DND-41 (cell line): ENCODE measurements at regions not wholly inside any gene's neighbourhood (a gene's known extent, or its start where the extent isn't known, plus 50 kb on each side); places are given as distances from the start of the nearest gene placed in this dataset.
"Not testable (repeated sequence)": the region's sequence is repeated elsewhere in the genome, so short reads cannot be mapped to it uniquely, and the experiment has no call there.

Source experiments
- ATAC-seq: fragments of 200-7000 bp; cut with Tn5 transposase; 3 replicates; pipeline ENCODE4 v1.9.1; 2021; ENCODE audit warnings: low read depth; ENCODE audit not compliant: insufficient read depth
- DNase-seq: peaks from one replicate; pipeline ENCODE4 v3.0.0-alpha.2; 2020
- H2AFZ ChIP-seq: 2 replicates; pipeline ENCODE4 v1.6.0; 2012; ENCODE audit warnings: low read depth, low read length
- H3K27ac ChIP-seq: 2 replicates; pipeline ENCODE4 v1.5.1; 2012; ENCODE audit warnings: low read length, inconsistent platforms
- H3K27me3 ChIP-seq: fragments of 200-600 bp; sonication (generic); 2 replicates; pipeline ENCODE4 v1.6.0; 2012; ENCODE audit warnings: low read length, mild to moderate bottlenecking, inconsistent platforms; ENCODE audit not compliant: insufficient read depth, poor library complexity
- H3K36me3 ChIP-seq: 2 replicates; pipeline ENCODE4 v1.5.1; 2012; ENCODE audit warnings: low read length, inconsistent platforms; ENCODE audit not compliant: insufficient read depth
- H3K4me1 ChIP-seq: 2 replicates; pipeline ENCODE4 v1.5.1; 2012; ENCODE audit warnings: mild to moderate bottlenecking, low read length; ENCODE audit not compliant: insufficient read depth
- H3K4me2 ChIP-seq: 2 replicates; pipeline ENCODE4 v1.6.0; 2012; ENCODE audit warnings: mild to moderate bottlenecking, moderate library complexity, low read length, inconsistent platforms; ENCODE audit not compliant: insufficient read depth
- H3K4me3 ChIP-seq, 2 experiments: fragments of 200-600 bp in 1 of 2; shearing (Covaris generic) in 1 of 2; 2 replicates each; pipeline ENCODE4 v1.5.1; 2012 to 2016; ENCODE audit warnings: inconsistent platforms in 2 of 2, low read length in 2 of 2, mild to moderate bottlenecking in 2 of 2, low read depth in 1 of 2, moderate library complexity in 1 of 2
- H3K79me2 ChIP-seq: 2 replicates; pipeline ENCODE4 v1.6.0; 2012; ENCODE audit warnings: low read length, inconsistent platforms; ENCODE audit not compliant: insufficient read depth
- H3K9ac ChIP-seq: 2 replicates; pipeline ENCODE4 v1.6.0; 2012; ENCODE audit warnings: low read depth, mild to moderate bottlenecking, inconsistent platforms, low read length, moderate library complexity
- H3K9me3 ChIP-seq: 2 replicates; pipeline ENCODE4 v1.5.1; 2012; ENCODE audit warnings: low read length, moderate library complexity, mild to moderate bottlenecking, inconsistent platforms; ENCODE audit not compliant: insufficient read depth, severe bottlenecking
- H4K20me1 ChIP-seq: 2 replicates; pipeline ENCODE4 v1.6.0; 2012; ENCODE audit warnings: low read length; ENCODE audit not compliant: insufficient read depth
- CTCF ChIP-seq: IDR thresholded peaks from 2 replicates; pipeline ENCODE4 v1.5.1; 2012; ENCODE audit warnings: borderline replicate concordance, low read length, moderate library complexity, mild to moderate bottlenecking; ENCODE audit not compliant: poor library complexity, severe bottlenecking; ENCODE audit errors: extremely low read depth
- EZH2 ChIP-seq: IDR thresholded peaks from 3 replicates; pipeline ENCODE4 v1.6.1; 2012; ENCODE audit warnings: borderline replicate concordance, low read depth, mild to moderate bottlenecking, moderate library complexity, low read length, inconsistent platforms; ENCODE audit not compliant: severe bottlenecking

- Histone ChIP-seq H3K4me3 (no peak overlapping the region), H4K20me1 (no peaks in the 10 kb centered on the region), H3K4me1 (no peaks in the 10 kb centered on the region), H3K36me3 (no peaks in the 10 kb centered on the region), H3K9me3 (no peaks in the 10 kb centered on the region), H3K27me3 (no peaks in the 10 kb centered on the region), H3K9ac (no peak overlapping the region), H3K4me2 (no peak overlapping the region), H2AFZ (no peak overlapping the region), H3K27ac (no peak overlapping the region), H3K79me2 (no peaks in the 10 kb centered on the region)
- DNase-seq (no peak), ATAC-seq (no peak)
- TF ChIP-seq EZH2 = no peak
- TF ChIP-seq CTCF = no peak
Observed at GRCh38 chr1:103447471-103447870, 78.0 kb upstream of the RNPC3 start.

GRCh38 chr1:103441342-103441741 is 84.2 kb upstream of the RNPC3 start:
- H3K9ac ChIP-seq = no peak overlapping the region
- no peak for DNase-seq

GRCh38 chr1:103436568-103437100 is 88.9 kb upstream of the RNPC3 start:
- not testable (repeated sequence) for ATAC-seq, H2AFZ ChIP-seq, H3K27me3 ChIP-seq, H3K9me3 ChIP-seq, DNase-seq, H3K27ac ChIP-seq, H3K4me3 ChIP-seq, H3K36me3 ChIP-seq, H4K20me1 ChIP-seq, H3K9ac ChIP-seq, H3K4me2 ChIP-seq, H3K4me1 ChIP-seq, H3K79me2 ChIP-seq

More at GRCh38 chr1:103441342-103441741, 84.2 kb upstream of the RNPC3 start:
- TF ChIP-seq EZH2 = no peak
- no peak for TF ChIP-seq CTCF
- ATAC-seq = no peak
- Histone ChIP-seq H3K4me1 (no peaks in the 10 kb centered on the region), H3K4me2 (no peak overlapping the region), H3K27me3 (no peaks in the 10 kb centered on the region), H2AFZ (no peak overlapping the region), H3K4me3 (no peak overlapping the region), H3K27ac (no peak overlapping the region), H3K9me3 (no peaks in the 10 kb centered on the region), H3K36me3 (no peaks in the 10 kb centered on the region), H3K79me2 (no peaks in the 10 kb centered on the region), H4K20me1 (no peaks in the 10 kb centered on the region)

- TF ChIP-seq EZH2 (no peak), CTCF (no peak)
Observed at GRCh38 chr1:103435443-103435842, 90.1 kb upstream of the RNPC3 start.

More at GRCh38 chr1:103435443-103435842, 90.1 kb upstream of the RNPC3 start:
- Histone ChIP-seq H3K4me1 (no peaks in the 10 kb centered on the region), H3K79me2 (no peaks in the 10 kb centered on the region), H3K9me3 (no peaks in the 10 kb centered on the region), H2AFZ (no peak overlapping the region), H3K36me3 (no peaks in the 10 kb centered on the region), H3K4me2 (no peak overlapping the region), H4K20me1 (no peaks in the 10 kb centered on the region), H3K4me3 (no peak overlapping the region), H3K9ac (no peak overlapping the region), H3K27me3 (no peaks in the 10 kb centered on the region), H3K27ac (no peak overlapping the region)
- ATAC-seq = no peak
- DNase-seq = no peak
